ENCODE measurements at regions not wholly inside any gene's neighbourhood (a gene's known extent, or its start where the extent isn't known, plus 50 kb on each side); places are given as distances from the start of the nearest gene placed in this dataset.

GRCh38 chr13:19074519-19074918 lies 107.1 kb downstream of the TUBA3C start:
- TF ChIP-seq CTCF (IDR thresholded peaks at IDR 0.05) = no peak
- no peak for TF ChIP-seq ZFX (IDR thresholded peaks at IDR 0.05; ENCODE audit: borderline replicate concordance)

All from 22Rv1 (cell line).